Tibial nerve (tissue), 4 donors: ENCODE measurements at regions not wholly inside any gene's neighbourhood (a gene's known extent, or its start where the extent isn't known, plus 50 kb on each side); places are given as distances from the start of the nearest gene placed in this dataset.

Source experiments
- DNase-seq, 2 donors: peaks; one replicate each; pipeline ENCODE4 v3.0.0-alpha.2; 2019; ENCODE audit warnings: low spot score in 2 of 2
- H3K27ac ChIP-seq, 4 donors: fragments of 200-600 bp; sonication (generic) in 3 of 4; one replicate each; pipeline ENCODE4 v1.5.1; 2017 to 2019; ENCODE audit warnings: mild to moderate bottlenecking in 1 of 4
- H3K27me3 ChIP-seq, 2 donors: fragments of 200-600 bp; sonication (generic) in 1 of 2; one replicate each; pipeline versions ENCODE4 v1.5.1 to v1.6.0; 2017 to 2019
- H3K36me3 ChIP-seq, 3 donors: fragments of 200-600 bp; sonication (generic); one replicate each; pipeline ENCODE4 v1.5.1; 2018 to 2019
- H3K4me1 ChIP-seq, 4 donors: fragments of 200-600 bp; sonication (generic) in 3 of 4; one replicate each; pipeline ENCODE4 v1.5.1; 2017 to 2019
- H3K4me3 ChIP-seq, 4 donors: fragments of 200-600 bp; sonication (generic) in 3 of 4; one replicate each; pipeline ENCODE4 v1.5.1; 2017 to 2019; ENCODE audit warnings: mild to moderate bottlenecking in 1 of 4, moderate library complexity in 1 of 4
- H3K9me3 ChIP-seq, 4 donors: fragments of 200-600 bp; sonication (generic) in 3 of 4; one replicate each; pipeline ENCODE4 v1.5.1; 2017 to 2019
- EP300 ChIP-seq, 2 donors: sonication (generic); formaldehyde crosslinking; IDR thresholded peaks; one replicate each; pipeline ENCODE4 v1.6.1; 2017; ENCODE audit warnings: antibody characterized with exemption in 2 of 2, mild to moderate bottlenecking in 1 of 2
- POLR2A ChIP-seq, 2 donors: fragments of 450-650 bp; IDR thresholded peaks; one replicate each; pipeline ENCODE4 v1.6.1; 2017; ENCODE audit warnings: antibody characterized with exemption in 2 of 2, mild to moderate bottlenecking in 2 of 2, moderate library complexity in 2 of 2
- WGBS, 2 donors: methylation state at CpG; one replicate each; pipeline ENCODE4 v1.1.5; 2018; 5-methylcytosine and 5-hydroxymethylcytosine counted together
- TF ChIP-seq, protein P1 (sequence below), 5 experiments: fragments of 200-600 bp in 3 of 5; fragments of 450-650 bp in 2 of 5; sonication (generic) in 3 of 5; IDR thresholded peaks; one replicate each; pipeline ENCODE4 v1.5.1; 2016 to 2019; ENCODE audit warnings: antibody characterized with exemption in 5 of 5, mild to moderate bottlenecking in 3 of 5, moderate library complexity in 2 of 5

DNA sequence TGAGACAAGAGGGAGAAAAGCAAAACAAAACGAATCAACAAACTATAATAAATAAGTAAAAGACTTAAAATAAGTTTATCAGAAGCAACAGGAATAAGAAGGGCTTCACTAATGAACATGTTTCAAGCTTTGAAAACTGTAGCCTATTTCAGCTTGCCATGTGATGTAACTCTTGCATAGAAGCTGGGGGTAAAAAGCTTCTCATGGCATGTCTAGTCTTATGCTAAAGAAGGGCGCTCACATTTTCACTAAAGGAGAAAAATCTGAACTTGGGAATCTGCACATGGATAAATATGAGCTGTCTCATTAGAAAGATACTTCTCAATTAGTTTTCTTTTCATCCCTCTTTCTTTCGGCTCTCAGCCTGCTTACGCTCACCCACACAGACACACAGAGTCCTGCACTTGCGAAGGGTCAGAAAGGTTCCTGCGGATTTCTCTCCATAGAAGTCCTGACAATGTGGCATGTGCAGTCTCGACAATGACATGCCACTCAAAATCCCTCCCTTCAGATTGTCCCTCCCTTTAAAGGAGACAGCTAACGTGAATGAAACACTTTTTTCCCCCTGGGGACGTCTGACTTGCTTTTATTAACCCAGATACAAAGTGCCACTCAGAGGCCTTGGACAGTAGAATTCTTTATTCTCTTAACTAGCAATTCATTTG is 568.9 kb upstream of the NR2F2 start:
- Histone ChIP-seq H3K9me3 (no peaks in the 10 kb centered on the region), H3K27me3 (no peaks in the 10 kb centered on the region), H3K4me3 (peak overlapping the region in 1 of 4 donors; percentile 32), H3K27ac (peak overlapping the region in 3 of 4 donors; percentile 2 to 74 (median 67)), H3K4me1 (peaks cover 0 to 17% (median 0%) of the 10 kb centered on the region in 4 donors), H3K36me3 (no peaks in the 10 kb centered on the region)
- 41 to 42% methylated on average over 9 of the region's 9 CpGs for WGBS, 2 donors
- DNase-seq: no peak
- TF ChIP-seq EP300 (IDR thresholded peaks at IDR 0.05) (no peak), POLR2A (IDR thresholded peaks at IDR 0.05) (no peak)

DNA sequence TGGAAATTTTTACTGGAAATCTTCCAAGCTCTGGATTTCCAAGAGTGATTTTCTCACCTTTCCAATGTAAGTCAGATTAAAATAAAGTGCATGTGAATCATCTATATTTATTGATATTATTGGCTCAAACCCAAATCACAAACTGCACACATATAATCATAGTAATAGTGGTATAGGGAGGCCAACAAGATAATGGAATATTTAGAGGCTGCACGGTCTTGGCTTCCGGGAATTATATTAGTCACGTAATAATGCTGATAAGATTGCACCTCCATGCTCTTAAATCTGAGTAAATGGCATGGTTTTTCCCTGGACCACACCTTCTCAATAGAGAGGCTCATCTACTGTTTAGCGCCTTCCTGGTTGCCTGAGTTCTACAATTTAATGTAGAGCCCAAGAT is 567.1 kb upstream of the NR2F2 start:
- no peak for DNase-seq
- 67 to 94% methylated on average over 4 of the region's 4 CpGs for WGBS, 2 donors
- TF ChIP-seq, protein P1, sequence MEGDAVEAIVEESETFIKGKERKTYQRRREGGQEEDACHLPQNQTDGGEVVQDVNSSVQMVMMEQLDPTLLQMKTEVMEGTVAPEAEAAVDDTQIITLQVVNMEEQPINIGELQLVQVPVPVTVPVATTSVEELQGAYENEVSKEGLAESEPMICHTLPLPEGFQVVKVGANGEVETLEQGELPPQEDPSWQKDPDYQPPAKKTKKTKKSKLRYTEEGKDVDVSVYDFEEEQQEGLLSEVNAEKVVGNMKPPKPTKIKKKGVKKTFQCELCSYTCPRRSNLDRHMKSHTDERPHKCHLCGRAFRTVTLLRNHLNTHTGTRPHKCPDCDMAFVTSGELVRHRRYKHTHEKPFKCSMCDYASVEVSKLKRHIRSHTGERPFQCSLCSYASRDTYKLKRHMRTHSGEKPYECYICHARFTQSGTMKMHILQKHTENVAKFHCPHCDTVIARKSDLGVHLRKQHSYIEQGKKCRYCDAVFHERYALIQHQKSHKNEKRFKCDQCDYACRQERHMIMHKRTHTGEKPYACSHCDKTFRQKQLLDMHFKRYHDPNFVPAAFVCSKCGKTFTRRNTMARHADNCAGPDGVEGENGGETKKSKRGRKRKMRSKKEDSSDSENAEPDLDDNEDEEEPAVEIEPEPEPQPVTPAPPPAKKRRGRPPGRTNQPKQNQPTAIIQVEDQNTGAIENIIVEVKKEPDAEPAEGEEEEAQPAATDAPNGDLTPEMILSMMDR (IDR thresholded peaks at IDR 0.05): no peak
- TF ChIP-seq POLR2A (IDR thresholded peaks at IDR 0.05): no peak
- no peak for TF ChIP-seq EP300 (IDR thresholded peaks at IDR 0.05)

GRCh38 chr15:95765161-95765560 is 565.3 kb upstream of the NR2F2 start:
- H3K27ac ChIP-seq: no peak overlapping the region
- H3K4me3 ChIP-seq: no peak overlapping the region
- TF ChIP-seq, protein P1 (IDR thresholded peaks at IDR 0.05): no peak
- TF ChIP-seq POLR2A (IDR thresholded peaks at IDR 0.05): no peak
- no peak for TF ChIP-seq EP300 (IDR thresholded peaks at IDR 0.05)
- no peaks in the 10 kb centered on the region for H3K36me3 ChIP-seq
- H3K9me3 ChIP-seq: no peaks in the 10 kb centered on the region
- H3K27me3 ChIP-seq: no peaks in the 10 kb centered on the region
- peaks cover 0 to 9% (median 0%) of the 10 kb centered on the region in 4 donors for H3K4me1 ChIP-seq
- DNase-seq: no peak
- WGBS, 2 donors: 94 to 95% methylated on average over 2 of the region's 2 CpGs

More for the DNA sequence above, 567.1 kb upstream of the NR2F2 start:
- H3K9me3 ChIP-seq: no peaks in the 10 kb centered on the region
- peaks cover 0 to 13% (median 0%) of the 10 kb centered on the region in 4 donors for H3K4me1 ChIP-seq
- H3K27ac ChIP-seq: no peak overlapping the region
- H3K27me3 ChIP-seq: no peaks in the 10 kb centered on the region
- no peak overlapping the region for H3K4me3 ChIP-seq
- H3K36me3 ChIP-seq: no peaks in the 10 kb centered on the region

DNA sequence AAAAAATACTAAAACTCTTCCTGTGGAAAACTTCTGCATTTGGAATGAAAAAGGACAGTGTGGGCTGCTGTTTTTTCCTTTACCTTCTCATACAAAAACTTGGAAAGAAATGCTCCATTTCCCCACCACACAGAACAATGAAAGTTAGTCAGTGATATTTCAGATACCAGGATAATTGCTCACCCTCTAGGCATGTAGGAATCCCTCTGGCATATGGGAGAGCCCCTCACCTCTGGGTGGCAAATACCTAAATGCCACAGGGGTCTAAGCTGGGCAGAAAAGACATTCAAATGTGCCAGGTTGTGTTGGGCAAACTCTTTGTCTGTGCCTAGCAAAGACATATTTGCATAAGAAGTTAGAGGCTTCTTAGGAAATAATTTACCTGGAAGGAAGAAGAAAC is 560.3 kb upstream of the NR2F2 start:
- Histone ChIP-seq H3K4me3 (no peak overlapping the region), H3K36me3 (no peaks in the 10 kb centered on the region), H3K27me3 (no peaks in the 10 kb centered on the region), H3K9me3 (no peaks in the 10 kb centered on the region), H3K27ac (no peak overlapping the region), H3K4me1 (no peaks in the 10 kb centered on the region)
- no peak for DNase-seq
- TF ChIP-seq EP300 (IDR thresholded peaks at IDR 0.05) (no peak), POLR2A (IDR thresholded peaks at IDR 0.05) (no peak)
- TF ChIP-seq, protein P1 (IDR thresholded peaks at IDR 0.05): no peak

DNA sequence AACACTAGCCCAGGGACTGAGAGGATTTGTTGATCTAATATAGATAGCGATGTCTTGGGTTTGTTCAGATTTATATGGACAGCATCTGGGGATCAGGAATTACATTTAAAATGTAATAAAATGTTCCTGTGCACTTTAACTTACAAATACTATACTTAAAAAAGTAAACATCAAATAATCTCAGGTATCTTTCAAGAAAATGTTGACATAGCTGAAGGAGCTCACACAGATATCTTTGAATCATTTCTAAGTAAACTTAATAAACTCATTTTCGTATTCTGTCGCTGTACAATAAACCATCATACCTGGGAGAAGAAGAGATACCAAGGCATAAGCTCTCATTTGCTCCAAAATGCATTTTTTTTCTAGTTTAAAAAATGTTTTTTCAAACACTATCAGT is 557.5 kb upstream of the NR2F2 start:
- no peaks in the 10 kb centered on the region for H3K36me3 ChIP-seq
- 94 to 97% methylated on average over 3 of the region's 3 CpGs for WGBS, 2 donors
- no peaks in the 10 kb centered on the region for H3K27me3 ChIP-seq
- DNase-seq: no peak
- H3K9me3 ChIP-seq: no peaks in the 10 kb centered on the region
- TF ChIP-seq POLR2A (IDR thresholded peaks at IDR 0.05) (no peak), EP300 (IDR thresholded peaks at IDR 0.05) (no peak)
- TF ChIP-seq, protein P1 (IDR thresholded peaks at IDR 0.05): no peak
- H3K27ac ChIP-seq: no peak overlapping the region
- no peaks in the 10 kb centered on the region for H3K4me1 ChIP-seq
- H3K4me3 ChIP-seq: no peak overlapping the region
